Smooth muscle cell of the brain vasculature (primary cell): ENCODE measurements at regions not wholly inside any gene's neighbourhood (a gene's known extent, or its start where the extent isn't known, plus 50 kb on each side); places are given as distances from the start of the nearest gene placed in this dataset.
A peak's percentile ranks its signal among the peaks of the same experiment; 100 is the strongest.

Source experiments
- DNase-seq: peaks from one replicate; pipeline ENCODE4 v3.0.0-alpha.2; 2012; ENCODE audit warnings: low read depth, low spot score

GRCh38 chr6:16854986-16855385 lies 93.7 kb upstream of the ATXN1 start:
- no peak for DNase-seq

GRCh38 chr6:16852671-16853070 lies 91.4 kb upstream of the ATXN1 start:
- DNase-seq: no peak

GRCh38 chr6:16851758-16852157 lies 90.5 kb upstream of the ATXN1 start:
- DNase-seq: no peak

- no peak for DNase-seq
These were observed 89.8 kb upstream of the ATXN1 start for GRCh38 chr6:16851044-16851540.

- DNase-seq: no peak
These were observed 89.4 kb upstream of the ATXN1 start for GRCh38 chr6:16850681-16851026.

GRCh38 chr6:16849988-16850680 lies 88.9 kb upstream of the ATXN1 start:
- DNase-seq: no peak

GRCh38 chr6:16849280-16849987 lies 88.2 kb upstream of the ATXN1 start:
- peak; percentile 63 for DNase-seq

GRCh38 chr6:16846399-16846778 lies 85.1 kb upstream of the ATXN1 start:
- no peak for DNase-seq

GRCh38 chr6:16844183-16844582 lies 82.9 kb upstream of the ATXN1 start:
- no peak for DNase-seq

GRCh38 chr6:16842676-16843075 lies 81.4 kb upstream of the ATXN1 start:
- DNase-seq: no peak

- no peak for DNase-seq
These were observed 80.0 kb upstream of the ATXN1 start for GRCh38 chr6:16841241-16841640.

- DNase-seq: no peak
These were observed 79.5 kb upstream of the ATXN1 start for GRCh38 chr6:16840725-16841124.

GRCh38 chr6:16840291-16840690 lies 79.0 kb upstream of the ATXN1 start:
- no peak for DNase-seq

GRCh38 chr6:16839631-16840179 lies 78.4 kb upstream of the ATXN1 start:
- DNase-seq: no peak

GRCh38 chr6:16837217-16837972 lies 76.1 kb upstream of the ATXN1 start:
- DNase-seq: no peak

- DNase-seq: no peak
These were observed 75.1 kb upstream of the ATXN1 start for GRCh38 chr6:16836144-16836981.

GRCh38 chr6:16834242-16834641 lies 73.0 kb upstream of the ATXN1 start:
- DNase-seq: no peak

GRCh38 chr6:16832721-16833120 lies 71.5 kb upstream of the ATXN1 start:
- DNase-seq: no peak

- DNase-seq: no peak
These were observed 70.8 kb upstream of the ATXN1 start for GRCh38 chr6:16832043-16832567.

GRCh38 chr6:16831136-16831535 lies 69.9 kb upstream of the ATXN1 start:
- no peak for DNase-seq

- DNase-seq: no peak
These were observed 66.8 kb upstream of the ATXN1 start for GRCh38 chr6:16828058-16828457.
